T-helper 2 cell (primary cell): ENCODE measurements at regions not wholly inside any gene's neighbourhood (a gene's known extent, or its start where the extent isn't known, plus 50 kb on each side); places are given as distances from the start of the nearest gene placed in this dataset.

Experiments used
- DNase-seq, 5 experiments: peaks; one replicate each; pipeline versions ENCODE4 v3.0.0 to v3.0.0-alpha.2; 2012 to 2022

DNA sequence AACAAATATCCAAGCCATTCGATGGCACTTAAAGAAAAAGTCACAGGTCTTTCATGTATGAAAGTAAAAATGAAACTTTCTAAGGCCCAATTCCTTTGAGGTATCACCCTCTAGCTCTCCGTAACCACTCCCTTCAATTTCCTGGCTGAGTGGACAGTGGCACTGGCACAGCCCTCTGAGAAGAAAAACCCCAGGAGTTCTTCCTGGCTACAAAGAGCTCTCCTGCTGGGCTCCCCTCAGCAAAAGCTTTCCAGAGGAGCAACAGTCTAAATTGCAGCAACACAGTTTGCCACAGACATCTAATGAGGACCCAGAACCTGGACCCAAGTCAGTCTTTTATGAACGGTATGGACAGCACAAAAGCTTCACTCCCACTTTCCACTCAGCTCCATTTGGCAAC, 71.8 kb downstream of the FUNDC1 start:
- DNase-seq, result no peak

DNA sequence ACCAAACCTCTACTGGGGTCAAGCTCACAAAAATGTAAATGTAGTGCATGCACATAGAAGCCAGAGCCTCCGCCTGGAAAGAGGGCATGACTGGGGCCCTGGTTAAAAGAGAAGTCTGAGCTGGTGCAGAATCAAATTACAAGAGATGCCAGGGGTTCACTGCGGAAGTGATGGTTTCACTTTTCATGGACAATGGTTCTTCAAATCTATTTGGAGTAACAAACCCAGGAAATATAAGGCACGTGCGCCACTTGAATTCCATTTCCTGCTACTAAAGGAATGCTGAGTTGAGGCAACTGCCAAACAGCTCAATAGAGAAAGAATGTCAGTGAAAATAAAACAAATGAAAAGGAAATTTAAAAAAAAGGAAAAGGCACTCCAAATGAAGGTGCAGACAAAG, 79.8 kb downstream of the FUNDC1 start:
- DNase-seq, result no peak

DNA sequence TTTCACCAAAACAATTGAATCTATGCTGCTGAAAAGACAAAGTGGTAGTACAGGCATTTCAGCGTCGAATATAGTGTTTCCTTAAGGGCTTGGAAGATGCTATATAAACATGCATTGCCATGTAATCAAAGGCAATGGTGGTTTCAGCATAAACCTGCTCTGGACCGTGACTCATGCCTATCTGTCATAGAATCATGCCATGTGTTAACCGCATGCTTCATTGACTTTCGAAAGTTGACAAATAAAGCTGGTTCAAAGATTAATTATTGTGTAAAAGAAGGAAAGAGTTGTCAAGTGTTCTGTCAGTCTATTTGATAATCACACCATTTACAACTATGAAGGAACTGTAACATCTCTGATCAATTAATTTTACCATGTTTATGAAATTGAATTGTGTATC, 83.2 kb downstream of the FUNDC1 start:
- DNase-seq, result peak in 1 of 5 experiments; percentile 6

DNA sequence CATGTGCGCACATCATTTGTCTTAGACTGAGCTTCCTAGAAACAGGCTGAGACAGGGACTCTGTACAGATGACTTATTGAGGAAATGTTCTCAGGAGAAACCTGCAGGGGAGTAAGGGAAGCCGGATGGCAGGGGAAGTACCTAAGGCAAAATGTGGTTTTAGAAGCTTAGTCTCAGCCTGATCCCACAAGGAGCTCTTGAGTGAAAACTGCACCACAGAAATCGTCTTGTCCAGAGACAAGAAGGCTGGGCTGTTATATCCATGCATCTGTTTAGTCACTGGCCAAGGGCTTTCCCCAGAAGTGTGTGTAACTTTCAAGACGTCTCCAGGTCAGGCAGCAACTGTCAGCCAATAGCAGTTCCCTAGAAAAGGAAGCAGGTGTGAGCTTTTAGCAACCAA, 86.0 kb downstream of the FUNDC1 start:
- no peak for DNase-seq

DNA sequence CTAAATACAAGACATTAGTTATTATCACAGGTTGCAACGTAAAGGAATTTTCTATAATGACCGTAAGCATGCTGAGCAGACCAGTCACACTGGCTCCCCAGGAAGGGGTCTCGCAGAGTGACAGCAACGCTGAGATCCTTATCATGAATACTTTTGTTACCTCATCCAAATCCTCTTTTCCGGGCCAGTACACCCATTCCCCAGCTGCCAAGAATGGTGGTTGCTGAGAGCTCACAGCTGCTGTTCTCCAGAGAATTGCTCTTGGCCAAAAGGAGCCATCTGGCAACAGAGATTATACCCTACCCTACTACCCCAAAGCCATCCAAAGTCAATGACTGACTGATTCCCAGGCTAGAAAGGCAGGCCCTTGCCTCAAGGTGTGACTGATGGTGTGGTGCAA, 91.6 kb downstream of the FUNDC1 start:
- DNase-seq, result no peak

DNA sequence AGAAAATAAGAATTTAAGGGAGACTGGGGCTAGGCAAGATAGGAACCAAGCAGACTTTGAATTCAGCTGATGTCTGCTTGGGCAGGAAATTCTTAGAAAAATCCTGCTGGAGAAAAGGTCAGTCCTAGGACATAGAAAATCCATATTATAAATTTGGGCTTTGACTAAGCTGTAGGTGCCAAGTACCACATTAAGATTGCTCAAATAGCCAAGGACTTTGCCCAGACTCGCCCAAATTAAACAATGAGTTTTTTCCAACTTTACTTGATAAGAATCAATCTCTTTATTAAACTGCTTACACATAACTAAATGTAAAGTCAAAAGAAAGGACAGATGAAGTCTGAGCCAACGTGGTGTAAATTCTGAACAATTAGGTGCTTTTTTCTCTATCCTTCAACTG, 95.4 kb downstream of the FUNDC1 start:
- DNase-seq, result no peak

DNA sequence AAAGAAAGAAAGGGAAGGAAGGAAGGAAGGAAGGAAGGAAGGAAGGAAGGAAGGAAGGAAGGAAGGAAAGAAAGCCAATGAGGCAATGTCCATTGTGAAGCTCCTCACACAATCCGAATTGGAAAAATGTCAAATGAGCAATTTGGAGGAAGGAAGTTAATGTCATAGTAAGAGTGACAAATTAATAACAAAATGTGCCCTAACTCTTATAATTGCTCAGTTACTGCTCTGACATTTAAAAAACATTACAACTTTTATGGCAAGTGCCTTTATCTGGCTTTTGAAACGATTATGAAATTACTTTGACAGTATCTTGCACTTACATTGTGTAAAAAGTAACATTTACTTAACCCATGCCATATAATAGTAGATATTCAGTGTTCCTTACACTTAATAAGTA, 96.5 kb upstream of the EFHC2 start:
- no peak for DNase-seq

DNA sequence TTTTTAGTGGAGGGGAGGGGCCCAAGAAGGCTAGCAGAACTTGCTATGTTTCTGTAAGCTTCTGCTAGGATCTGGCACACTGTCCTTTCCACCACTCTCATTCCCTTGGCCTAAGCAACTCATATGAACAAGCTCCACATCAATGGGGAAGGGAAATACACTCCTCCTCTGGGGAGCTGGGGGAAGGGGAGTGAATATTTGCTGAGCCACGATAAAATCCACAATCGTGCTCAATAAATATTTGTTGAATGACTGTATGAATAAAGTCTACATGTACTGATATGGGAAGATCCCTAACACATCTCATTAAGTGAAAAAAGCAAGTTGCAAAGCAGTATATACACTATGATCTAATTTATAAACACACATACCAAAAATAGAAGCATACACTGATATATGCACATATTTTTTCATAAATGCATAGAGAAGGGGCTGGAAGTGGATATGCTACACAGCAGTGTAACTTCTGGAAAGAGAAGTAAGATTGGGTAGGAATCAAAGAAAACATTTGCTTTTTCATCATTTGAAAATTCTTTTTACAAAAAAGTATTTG, 95.8 kb upstream of the EFHC2 start:
- DNase-seq, result no peak

DNA sequence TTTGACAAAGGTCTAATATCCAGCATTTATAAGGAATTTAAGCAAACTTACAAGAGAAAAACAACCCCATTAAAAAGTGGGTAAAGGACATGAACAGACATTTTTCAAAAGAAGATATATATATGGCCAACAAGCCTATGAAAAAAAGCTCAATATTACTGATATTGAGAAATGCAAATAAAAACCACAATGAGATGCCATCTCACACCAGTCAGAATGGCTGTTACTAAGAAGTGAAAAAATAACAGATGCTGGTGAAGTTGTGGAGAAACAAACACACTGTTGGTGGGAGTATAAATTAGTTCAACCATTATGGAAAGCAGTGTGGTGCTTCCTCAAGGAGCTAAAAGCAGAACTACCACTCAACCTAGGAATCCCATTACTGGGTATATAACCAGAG, 91.6 kb upstream of the EFHC2 start:
- DNase-seq, result peak in 1 of 5 experiments; percentile 80

DNA sequence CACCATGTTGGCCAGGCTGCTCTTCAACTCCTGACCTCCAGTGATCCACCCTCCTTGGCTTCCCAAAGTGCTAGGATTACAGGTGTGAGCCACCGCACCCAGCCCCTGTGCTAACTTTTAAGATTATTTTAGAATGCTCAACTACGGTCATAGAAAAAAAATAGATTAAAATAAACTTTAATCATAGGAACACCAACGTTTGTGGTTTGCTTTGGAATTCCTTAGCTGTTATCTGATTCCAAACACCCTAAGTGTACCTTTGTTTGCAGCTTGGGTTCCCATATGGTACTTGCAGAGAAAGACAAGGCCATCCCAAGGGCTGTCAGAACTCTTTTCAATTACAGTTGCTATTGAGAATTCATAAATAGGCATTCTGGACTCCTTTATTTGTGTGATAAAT, 90.1 kb upstream of the EFHC2 start:
- DNase-seq, result no peak

DNA sequence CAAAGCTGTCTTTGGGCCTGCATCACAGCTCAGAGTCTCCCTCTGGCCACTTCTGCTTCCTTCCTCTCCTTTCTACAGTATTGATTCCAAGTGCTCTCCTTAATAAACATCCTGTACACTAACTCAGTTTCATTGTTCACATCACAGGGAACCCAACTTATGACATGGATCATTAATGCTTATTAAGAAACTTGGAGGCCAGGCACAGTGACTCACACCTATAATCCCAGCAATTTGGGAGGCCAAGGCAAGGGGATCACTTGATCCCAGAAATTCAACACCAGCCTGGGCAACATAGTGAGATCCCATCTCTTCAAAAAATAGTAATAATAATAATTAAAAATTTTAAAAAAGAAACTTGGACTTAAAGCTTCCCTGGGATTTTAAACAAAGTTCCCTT, 89.2 kb upstream of the EFHC2 start:
- no peak for DNase-seq

DNA sequence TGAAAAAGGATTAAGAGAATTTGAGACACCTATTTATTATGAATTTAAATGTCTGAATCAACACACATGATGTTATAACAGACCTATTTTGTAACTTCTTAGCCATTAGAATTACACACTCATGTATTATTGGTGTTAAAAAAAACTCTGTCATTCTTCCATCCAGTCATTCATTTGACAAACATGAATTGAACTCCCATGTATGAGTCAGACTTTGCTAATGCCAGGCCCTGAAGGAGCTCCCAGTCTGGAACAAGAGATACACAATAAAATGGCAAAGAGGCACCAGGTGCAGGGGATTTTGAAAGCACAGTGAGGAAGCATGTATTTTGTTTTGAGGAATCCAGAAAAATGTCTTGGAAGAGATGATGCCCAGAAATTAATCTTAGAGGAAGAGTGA, 87.7 kb upstream of the EFHC2 start:
- DNase-seq, result no peak

DNA sequence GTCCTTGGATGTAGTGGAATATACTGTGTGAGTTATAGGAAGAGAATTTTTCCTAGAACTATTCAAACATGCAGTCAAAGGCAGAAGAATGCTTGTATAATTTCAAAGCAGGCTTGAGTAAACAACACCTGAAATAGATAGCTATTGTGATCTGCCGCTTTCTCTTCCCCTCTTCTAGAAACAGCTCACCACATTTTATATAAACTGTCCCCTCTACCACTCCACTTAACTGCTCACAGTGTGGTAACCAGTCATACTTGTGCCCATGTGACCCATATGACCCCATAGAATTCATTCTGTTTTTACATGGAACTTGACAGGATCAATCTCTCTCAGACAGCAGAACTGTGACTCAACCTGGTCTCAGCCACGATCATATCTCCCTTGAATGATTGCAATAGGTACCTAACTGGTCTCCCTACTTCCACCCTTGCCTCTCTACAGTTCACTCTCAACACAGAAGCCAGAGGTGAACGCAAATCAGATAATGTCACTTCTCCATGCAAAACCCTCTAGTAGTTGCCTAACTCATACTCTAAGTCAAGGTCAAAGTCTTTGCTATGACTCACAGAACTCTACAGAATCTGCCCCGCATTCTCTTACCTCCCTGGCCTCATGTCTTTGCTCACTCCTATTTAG, 85.6 kb upstream of the EFHC2 start:
- DNase-seq, result peak in 1 of 5 experiments; percentile 92

DNA sequence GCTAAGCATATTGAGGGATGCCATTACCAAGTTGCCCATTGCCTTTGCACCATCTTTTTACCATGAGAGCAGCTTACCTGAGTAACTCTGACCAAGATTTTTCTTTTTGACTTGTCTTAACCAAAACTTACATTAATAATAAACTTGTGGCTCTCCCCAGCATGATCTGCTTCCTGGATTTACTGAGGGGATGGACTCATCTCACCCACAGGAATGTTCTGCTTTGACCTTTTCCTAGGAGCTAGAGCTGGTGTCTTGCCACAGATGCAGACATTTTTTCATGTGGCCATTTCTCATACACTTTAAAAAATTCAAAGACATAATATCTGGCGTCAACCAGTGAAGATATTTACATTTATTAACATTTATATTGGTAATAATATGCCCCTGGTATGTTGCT, 79.2 kb upstream of the EFHC2 start:
- DNase-seq, result no peak

DNA sequence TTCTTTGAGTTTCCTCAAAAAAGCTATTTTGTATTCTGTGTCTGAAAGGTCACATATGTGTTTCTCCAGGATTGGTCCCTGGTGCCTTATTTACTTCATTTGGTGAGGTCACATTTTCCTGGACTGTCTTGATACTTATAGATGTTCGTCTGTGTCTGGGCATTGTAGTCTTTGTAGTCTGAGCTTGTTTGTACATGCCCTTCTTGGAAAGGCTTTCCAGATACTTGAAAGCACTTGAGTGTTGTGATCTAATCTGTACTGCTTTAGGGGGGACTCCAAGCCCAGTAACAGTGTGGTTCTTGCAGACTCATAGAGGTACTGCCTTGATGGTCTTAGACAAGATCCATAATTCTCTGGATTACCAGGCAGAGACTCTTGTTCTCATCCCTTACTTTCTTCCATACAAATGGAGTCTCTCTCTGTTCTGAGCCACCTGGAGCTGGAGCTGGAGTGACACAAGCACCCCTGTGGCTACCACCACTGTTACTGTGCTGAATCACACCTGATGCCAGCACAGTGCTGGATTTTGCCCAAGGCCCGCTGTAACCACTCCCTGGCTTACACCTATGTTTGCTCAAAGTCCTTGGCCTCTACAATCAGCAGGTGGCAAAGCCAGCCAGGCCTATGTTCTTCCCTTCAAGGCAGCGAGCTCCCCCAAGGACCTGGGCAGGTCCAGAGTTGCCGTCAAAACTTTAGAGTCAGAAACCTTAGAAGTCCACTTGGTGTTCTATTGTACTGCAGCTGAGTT, 72.3 kb upstream of the EFHC2 start:
- no peak for DNase-seq

DNA sequence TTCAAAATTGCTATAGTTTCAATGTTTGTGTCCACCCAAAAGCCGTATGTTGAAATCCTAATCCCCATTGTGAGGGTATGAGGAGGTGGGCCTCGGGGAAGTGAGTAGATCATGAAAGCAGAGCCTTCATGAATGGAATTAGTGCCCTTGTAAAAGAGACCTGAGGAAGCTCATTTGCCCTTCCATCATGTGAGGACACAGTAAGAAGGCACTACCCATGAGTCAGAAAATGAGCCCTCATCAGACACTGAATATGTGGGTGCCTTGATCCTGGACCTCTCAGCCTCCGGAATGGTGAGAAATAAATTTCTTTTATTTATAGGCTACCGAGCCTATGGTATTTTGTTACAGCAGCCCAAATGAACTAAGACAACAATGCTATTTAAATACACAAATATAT, 57.7 kb upstream of the EFHC2 start:
- DNase-seq, result no peak

DNA sequence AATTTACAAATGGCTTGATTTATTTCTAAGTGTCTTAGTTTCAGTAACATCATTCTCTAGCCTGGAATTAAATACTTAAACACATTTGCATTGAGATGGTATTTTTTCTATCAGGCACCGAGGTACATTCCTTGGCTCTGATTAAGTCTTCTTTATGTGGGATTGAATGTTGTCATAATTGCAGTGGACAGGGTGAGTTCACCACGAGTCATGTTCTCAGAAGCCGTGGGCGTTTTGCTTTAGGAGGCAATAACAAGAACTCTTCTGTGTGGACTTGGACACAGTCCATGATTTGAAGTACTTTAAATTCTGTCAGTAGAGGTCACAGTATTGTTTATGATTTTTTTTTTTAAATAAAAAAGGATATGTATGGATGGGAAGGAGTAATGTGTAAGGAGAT, 57.1 kb upstream of the EFHC2 start:
- DNase-seq, result no peak

DNA sequence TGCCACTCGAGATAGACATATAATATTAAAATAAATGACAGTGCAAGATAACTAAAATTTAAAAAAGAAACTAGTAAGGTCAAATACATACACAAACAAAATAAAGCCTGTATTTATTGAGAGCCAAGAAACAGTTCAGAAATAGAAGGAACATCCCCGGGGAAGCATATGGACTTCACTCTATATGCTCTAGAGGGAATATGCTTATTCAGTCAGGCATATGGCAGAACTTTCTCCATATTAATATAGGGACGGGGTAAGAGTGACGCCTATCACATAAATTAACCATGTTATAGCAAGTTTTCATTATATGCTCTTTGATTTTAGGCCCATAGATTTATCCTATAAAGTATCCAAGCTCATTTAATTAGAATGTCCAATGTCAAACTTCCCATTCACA, 56.7 kb upstream of the EFHC2 start:
- no peak for DNase-seq
